Medulla oblongata (tissue), 1 donor: ENCODE measurements at regions not wholly inside any gene's neighbourhood (a gene's known extent, or its start where the extent isn't known, plus 50 kb on each side); places are given as distances from the start of the nearest gene placed in this dataset.
A peak's percentile ranks its signal among the peaks of the same experiment; 100 is the strongest.

Source experiments
- DNase-seq: peaks from one replicate; pipeline ENCODE4 v3.0.0-alpha.2; 2015; ENCODE audit errors: extremely low spot score

- DNase-seq, result no peak
Observed at GRCh38 chr11:15584158-15584557, 469.4 kb downstream of the INSC start.

GRCh38 chr11:15585602-15586331 lies 471.0 kb downstream of the INSC start:
- DNase-seq, result no peak

- no peak for DNase-seq
Observed at GRCh38 chr11:15586741-15587473, 472.2 kb downstream of the INSC start.

GRCh38 chr11:15589070-15589626 lies 474.4 kb downstream of the INSC start:
- DNase-seq, result no peak

- DNase-seq, result no peak
Observed at GRCh38 chr11:15590132-15590531, 475.4 kb downstream of the INSC start.

GRCh38 chr11:15591112-15591537 lies 476.4 kb downstream of the INSC start:
- DNase-seq, result no peak

- DNase-seq, result no peak
Observed at GRCh38 chr11:15594607-15595006, 479.9 kb downstream of the INSC start.

- DNase-seq, result no peak
Observed at GRCh38 chr11:15599376-15599775, 484.7 kb downstream of the INSC start.

GRCh38 chr11:15602047-15602446 lies 487.3 kb downstream of the INSC start:
- no peak for DNase-seq

GRCh38 chr11:15602785-15603567 lies 488.3 kb downstream of the INSC start:
- peak; percentile 21 for DNase-seq

GRCh38 chr11:15605094-15605493 lies 490.4 kb downstream of the INSC start:
- no peak for DNase-seq

GRCh38 chr11:15607361-15608036 lies 492.8 kb downstream of the INSC start:
- no peak for DNase-seq

GRCh38 chr11:15609445-15609844 lies 494.7 kb downstream of the INSC start:
- DNase-seq, result no peak

- DNase-seq, result no peak
Observed at GRCh38 chr11:15610881-15611280, 496.2 kb downstream of the INSC start.

GRCh38 chr11:15613251-15613650 lies 498.5 kb downstream of the INSC start:
- no peak for DNase-seq

- DNase-seq, result no peak
Observed at GRCh38 chr11:15613789-15614188, 499.1 kb downstream of the INSC start.

- peak; percentile 42 for DNase-seq
Observed at GRCh38 chr11:15615398-15616096, 500.8 kb downstream of the INSC start.

GRCh38 chr11:15616130-15617105 lies 501.7 kb downstream of the INSC start:
- no peak for DNase-seq

- DNase-seq, result no peak
Observed at GRCh38 chr11:15617126-15617525, 502.4 kb downstream of the INSC start.

- DNase-seq, result no peak
Observed at GRCh38 chr11:15618583-15619032, 503.9 kb downstream of the INSC start.
